ENCODE measurements at regions not wholly inside any gene's neighbourhood (a gene's known extent, or its start where the extent isn't known, plus 50 kb on each side); places are given as distances from the start of the nearest gene placed in this dataset.

DNA sequence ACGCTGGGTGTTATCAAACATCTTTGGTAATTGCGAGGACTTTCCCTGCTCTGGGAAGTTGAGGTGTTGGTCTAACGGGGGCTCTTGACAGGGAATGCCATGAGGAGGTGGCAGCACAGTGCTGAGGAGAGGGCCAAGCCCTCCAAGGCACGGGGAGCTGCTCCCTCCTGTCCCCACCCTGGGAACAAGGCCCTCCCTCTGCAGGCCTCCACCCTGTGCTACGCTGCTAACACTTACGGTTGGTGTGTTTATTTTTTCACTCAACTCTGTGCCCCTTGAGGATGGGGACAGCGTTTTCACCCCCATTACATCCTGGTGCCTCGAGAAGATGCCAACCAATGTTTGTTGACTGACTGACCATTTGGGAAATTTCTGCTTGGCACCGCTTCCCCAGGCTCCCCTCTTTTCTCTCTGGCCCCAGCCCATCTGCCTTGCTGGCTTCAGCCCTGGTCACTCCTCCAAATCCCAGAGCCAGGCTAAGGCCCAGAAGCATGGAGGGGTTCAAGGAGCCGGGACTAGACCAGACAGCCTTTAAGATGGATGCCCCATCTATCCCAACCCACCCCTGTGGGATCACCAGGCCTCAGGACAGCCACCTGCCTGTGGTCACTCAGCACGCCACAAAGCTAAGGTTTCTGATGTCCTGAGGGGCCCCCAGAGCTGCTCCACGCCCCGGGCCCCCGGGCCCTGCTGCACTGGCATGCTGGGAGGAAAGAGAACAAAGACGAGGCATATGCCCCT, 125.7 kb downstream of the BARX1 start:
- TF ChIP-seq, protein P1, sequence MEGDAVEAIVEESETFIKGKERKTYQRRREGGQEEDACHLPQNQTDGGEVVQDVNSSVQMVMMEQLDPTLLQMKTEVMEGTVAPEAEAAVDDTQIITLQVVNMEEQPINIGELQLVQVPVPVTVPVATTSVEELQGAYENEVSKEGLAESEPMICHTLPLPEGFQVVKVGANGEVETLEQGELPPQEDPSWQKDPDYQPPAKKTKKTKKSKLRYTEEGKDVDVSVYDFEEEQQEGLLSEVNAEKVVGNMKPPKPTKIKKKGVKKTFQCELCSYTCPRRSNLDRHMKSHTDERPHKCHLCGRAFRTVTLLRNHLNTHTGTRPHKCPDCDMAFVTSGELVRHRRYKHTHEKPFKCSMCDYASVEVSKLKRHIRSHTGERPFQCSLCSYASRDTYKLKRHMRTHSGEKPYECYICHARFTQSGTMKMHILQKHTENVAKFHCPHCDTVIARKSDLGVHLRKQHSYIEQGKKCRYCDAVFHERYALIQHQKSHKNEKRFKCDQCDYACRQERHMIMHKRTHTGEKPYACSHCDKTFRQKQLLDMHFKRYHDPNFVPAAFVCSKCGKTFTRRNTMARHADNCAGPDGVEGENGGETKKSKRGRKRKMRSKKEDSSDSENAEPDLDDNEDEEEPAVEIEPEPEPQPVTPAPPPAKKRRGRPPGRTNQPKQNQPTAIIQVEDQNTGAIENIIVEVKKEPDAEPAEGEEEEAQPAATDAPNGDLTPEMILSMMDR (IDR thresholded peaks at IDR 0.05): no peak

DNA sequence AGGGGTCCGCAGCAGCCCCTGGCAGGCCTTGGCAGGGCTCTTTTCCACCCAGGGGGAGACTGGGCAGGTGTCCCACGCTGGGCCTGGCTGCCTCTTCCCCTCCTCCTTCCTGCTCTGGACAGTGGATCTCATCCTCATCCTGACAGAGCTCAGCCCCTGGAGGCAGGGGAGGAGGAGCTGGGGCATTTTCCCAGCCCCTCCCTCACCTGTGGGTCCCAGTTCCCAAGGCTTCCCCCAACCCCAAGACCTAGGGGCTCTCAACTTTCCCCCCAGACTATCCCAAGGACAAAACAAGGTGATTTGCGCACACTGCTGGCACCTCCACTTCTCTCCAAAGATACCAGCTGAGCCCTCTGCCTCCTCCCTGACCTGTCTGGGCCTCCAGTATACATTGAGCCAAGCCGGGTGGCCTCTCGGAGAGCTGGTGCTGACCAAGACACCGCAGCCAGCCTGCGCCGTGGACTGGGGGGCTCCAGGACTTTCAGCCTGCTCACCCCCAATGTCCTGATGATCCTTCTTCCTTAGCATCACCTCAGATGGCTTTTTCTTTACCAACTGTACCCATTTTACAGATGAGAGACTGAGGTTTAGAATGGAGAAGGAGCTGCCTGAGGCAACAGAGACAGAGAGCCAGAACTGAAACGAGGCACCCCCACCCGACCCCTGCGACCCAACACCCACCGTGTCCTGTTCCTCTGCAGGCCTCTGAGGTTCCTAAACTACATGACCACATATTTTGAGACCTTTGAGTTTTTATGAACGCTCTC, 126.6 kb downstream of the BARX1 start:
- Mint-ChIP-seq H3K4me3 (ENCODE audit: unreplicated experiment) (no peak overlapping the region), H3K27me3 (ENCODE audit: unreplicated experiment) (peaks cover 26% of the 10 kb centered on the region), H3K27ac (ENCODE audit: unreplicated experiment) (no peak overlapping the region), H3K4me1 (ENCODE audit: unreplicated experiment) (no peaks in the 10 kb centered on the region), H3K36me3 (ENCODE audit: unreplicated experiment) (no peaks in the 10 kb centered on the region), H3K9me3 (ENCODE audit: unreplicated experiment) (peaks cover 9% of the 10 kb centered on the region)
- DNase-seq (ENCODE audit: extremely low spot score, unreplicated experiment): no peak
- TF ChIP-seq, protein P1 (IDR thresholded peaks at IDR 0.05): no peak

More for the DNA sequence above, 125.7 kb downstream of the BARX1 start:
- Mint-ChIP-seq H3K4me1 (ENCODE audit: unreplicated experiment) (no peaks in the 10 kb centered on the region), H3K36me3 (ENCODE audit: unreplicated experiment) (no peaks in the 10 kb centered on the region), H3K27me3 (ENCODE audit: unreplicated experiment) (peaks cover 28% of the 10 kb centered on the region), H3K4me3 (ENCODE audit: unreplicated experiment) (no peak overlapping the region), H3K27ac (ENCODE audit: unreplicated experiment) (no peak overlapping the region), H3K9me3 (ENCODE audit: unreplicated experiment) (peaks cover 11% of the 10 kb centered on the region)
- no peak for DNase-seq (ENCODE audit: extremely low spot score, unreplicated experiment)

DNA sequence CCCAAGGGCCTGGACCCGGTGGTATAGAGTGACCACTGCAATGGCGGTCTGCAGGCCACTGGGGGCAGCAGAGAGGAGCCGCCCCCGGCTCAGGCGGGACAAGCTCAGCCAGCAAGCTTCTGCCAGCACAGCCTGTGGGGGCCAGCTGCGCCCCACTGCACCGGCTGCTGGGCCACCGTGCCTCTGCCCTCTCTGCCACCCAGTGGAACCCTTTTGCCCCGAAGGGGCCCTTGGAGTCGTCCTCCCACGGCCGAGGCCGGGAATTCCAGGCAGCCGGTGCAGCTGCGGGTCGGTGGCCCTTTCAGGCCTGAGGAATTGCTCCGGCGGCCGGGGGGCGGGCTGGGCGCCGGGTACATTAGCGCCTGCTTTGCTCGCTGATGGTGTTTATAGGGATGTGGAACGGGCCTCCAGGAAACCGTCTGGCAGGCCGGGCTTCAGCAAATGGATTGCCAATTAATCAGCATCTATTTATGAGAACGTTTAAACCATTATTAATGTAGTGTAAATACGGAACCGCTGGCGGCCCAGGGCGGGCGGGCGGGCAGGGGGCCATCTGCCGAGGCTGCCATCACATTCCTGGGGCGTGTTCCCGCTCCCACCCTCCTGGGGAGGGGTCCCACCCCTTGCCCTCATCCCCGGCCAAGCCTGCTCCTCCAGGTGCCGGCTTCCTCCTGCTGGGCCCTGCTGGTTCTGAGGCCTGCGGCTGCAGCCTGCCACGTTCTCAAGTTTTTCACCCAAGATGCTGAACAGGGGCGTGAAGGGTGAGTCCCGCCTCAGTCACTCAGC, 127.4 kb downstream of the BARX1 start:
- TF ChIP-seq, protein P1 (IDR thresholded peaks at IDR 0.05): peak; percentile 78
- H3K9me3 Mint-ChIP-seq (ENCODE audit: unreplicated experiment): peaks cover 11% of the 10 kb centered on the region
- no peak overlapping the region for H3K4me3 Mint-ChIP-seq (ENCODE audit: unreplicated experiment)
- peaks cover 21% of the 10 kb centered on the region for H3K27me3 Mint-ChIP-seq (ENCODE audit: unreplicated experiment)
- no peaks in the 10 kb centered on the region for H3K36me3 Mint-ChIP-seq (ENCODE audit: unreplicated experiment)
- H3K4me1 Mint-ChIP-seq (ENCODE audit: unreplicated experiment): no peaks in the 10 kb centered on the region
- no peak overlapping the region for H3K27ac Mint-ChIP-seq (ENCODE audit: unreplicated experiment)
- peak; percentile 87 for DNase-seq (ENCODE audit: extremely low spot score, unreplicated experiment)

DNA sequence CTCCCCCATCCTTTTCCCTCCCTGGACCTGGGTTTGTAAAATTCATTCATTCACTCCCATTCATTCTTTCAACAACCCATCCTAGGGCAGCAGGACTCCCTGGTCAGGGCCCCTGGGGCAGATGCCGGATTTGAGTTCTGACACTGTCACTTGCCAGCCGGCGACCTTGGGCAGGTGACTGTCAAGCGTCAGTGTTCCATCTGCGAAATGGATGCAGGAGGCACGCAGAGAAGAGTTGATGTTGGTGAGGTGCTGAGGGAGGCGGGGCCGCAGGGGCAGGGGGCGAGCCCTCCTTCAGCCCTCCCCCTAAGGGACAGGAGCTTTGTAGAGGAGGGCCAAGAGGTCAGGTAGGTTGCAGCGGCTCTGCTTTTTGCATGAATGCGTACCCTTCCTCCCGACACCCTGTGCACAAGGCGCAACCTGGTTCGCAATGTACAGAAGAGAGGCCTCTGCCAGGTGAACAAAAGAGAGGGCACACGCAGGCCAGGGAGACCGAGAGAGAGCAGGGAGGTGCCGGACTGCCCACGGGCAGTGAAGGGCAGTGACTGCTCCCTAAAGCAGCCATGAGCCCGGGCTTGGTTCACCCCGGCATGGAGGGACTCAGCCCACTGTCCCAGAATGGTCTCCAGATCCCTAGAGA, 128.1 kb downstream of the BARX1 start:
- TF ChIP-seq, protein P1 (IDR thresholded peaks at IDR 0.05): no peak
- no peak overlapping the region for H3K27ac Mint-ChIP-seq (ENCODE audit: unreplicated experiment)
- peaks cover 11% of the 10 kb centered on the region for H3K9me3 Mint-ChIP-seq (ENCODE audit: unreplicated experiment)
- no peak overlapping the region for H3K4me3 Mint-ChIP-seq (ENCODE audit: unreplicated experiment)
- no peak for DNase-seq (ENCODE audit: extremely low spot score, unreplicated experiment)
- H3K4me1 Mint-ChIP-seq (ENCODE audit: unreplicated experiment): no peaks in the 10 kb centered on the region
- H3K36me3 Mint-ChIP-seq (ENCODE audit: unreplicated experiment): no peaks in the 10 kb centered on the region
- H3K27me3 Mint-ChIP-seq (ENCODE audit: unreplicated experiment): peaks cover 14% of the 10 kb centered on the region

Data from osteocyte (in vitro differentiated cells).